D721Med (cell line): ENCODE measurements at regions not wholly inside any gene's neighbourhood (a gene's known extent, or its start where the extent isn't known, plus 50 kb on each side); places are given as distances from the start of the nearest gene placed in this dataset.

Experiments
- DNase-seq: peaks from one replicate; pipeline ENCODE4 v3.0.0; 2011; ENCODE audit warnings: low spot score; ENCODE audit not compliant: insufficient read length
- FAIRE-seq: peaks from 2 replicates; lab custom pipeline; 2011; peaks lifted over from hg19 to GRCh38; lab: Jason Lieb, UNC
- TF ChIP-seq, protein P1 (sequence below): IDR thresholded peaks from 2 replicates; pipeline ENCODE4 v1.5.1; 2012; ENCODE audit warnings: mild to moderate bottlenecking, control low read depth; ENCODE audit not compliant: insufficient read depth; ENCODE audit errors: missing control alignments

DNA sequence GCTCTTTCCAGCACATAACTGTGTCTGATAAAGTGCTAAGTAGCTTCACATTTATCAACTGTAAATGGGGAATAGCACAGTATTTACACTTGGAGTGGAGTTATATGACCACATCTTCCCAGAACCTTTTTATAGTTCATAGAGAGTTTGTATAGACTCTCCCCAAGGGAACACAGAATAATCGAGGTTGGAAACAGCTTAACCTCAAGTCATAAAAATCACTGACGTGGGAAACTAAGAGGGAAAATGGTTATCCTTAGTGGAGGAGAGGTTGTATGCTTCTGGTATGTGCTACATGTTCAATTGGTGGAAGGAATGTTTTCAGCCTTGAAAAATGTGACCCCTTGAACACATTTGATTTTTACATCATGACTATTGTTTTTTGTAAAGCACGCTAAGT lies 167.9 kb upstream of the KIAA1217 start:
- no peak for DNase-seq
- no peak for FAIRE-seq
- TF ChIP-seq, protein P1, sequence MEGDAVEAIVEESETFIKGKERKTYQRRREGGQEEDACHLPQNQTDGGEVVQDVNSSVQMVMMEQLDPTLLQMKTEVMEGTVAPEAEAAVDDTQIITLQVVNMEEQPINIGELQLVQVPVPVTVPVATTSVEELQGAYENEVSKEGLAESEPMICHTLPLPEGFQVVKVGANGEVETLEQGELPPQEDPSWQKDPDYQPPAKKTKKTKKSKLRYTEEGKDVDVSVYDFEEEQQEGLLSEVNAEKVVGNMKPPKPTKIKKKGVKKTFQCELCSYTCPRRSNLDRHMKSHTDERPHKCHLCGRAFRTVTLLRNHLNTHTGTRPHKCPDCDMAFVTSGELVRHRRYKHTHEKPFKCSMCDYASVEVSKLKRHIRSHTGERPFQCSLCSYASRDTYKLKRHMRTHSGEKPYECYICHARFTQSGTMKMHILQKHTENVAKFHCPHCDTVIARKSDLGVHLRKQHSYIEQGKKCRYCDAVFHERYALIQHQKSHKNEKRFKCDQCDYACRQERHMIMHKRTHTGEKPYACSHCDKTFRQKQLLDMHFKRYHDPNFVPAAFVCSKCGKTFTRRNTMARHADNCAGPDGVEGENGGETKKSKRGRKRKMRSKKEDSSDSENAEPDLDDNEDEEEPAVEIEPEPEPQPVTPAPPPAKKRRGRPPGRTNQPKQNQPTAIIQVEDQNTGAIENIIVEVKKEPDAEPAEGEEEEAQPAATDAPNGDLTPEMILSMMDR, result no peak

DNA sequence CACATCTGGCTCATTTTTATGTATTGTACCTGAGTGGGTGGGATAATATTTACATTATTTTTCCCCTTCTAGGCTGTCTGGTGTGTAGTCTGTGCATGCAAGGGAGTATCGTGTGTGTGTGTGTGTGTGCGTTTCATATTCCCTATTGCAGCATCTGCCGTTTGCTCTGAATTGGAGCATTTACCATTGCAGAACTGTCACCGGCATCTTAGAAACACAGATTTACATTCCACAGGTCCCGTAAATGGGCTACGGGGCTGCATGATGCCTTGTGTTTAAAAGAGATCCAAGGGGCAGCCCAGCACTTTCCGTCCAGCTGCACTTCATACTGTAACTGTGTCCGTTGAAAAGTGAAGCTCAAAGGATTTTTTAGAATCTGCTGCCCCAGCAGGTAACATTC lies 167.1 kb upstream of the KIAA1217 start:
- TF ChIP-seq, protein P1, result no peak
- FAIRE-seq, result no peak

GRCh38 chr10:24042884-24043283 lies 166.1 kb upstream of the KIAA1217 start:
- FAIRE-seq (no peak), DNase-seq (no peak)
- TF ChIP-seq, protein P1, result no peak

More for the DNA sequence above, 167.1 kb upstream of the KIAA1217 start:
- DNase-seq, result no peak

GRCh38 chr10:24046060-24046459 lies 162.9 kb upstream of the KIAA1217 start:
- DNase-seq (no peak), FAIRE-seq (no peak)
- TF ChIP-seq, protein P1, result no peak

DNA sequence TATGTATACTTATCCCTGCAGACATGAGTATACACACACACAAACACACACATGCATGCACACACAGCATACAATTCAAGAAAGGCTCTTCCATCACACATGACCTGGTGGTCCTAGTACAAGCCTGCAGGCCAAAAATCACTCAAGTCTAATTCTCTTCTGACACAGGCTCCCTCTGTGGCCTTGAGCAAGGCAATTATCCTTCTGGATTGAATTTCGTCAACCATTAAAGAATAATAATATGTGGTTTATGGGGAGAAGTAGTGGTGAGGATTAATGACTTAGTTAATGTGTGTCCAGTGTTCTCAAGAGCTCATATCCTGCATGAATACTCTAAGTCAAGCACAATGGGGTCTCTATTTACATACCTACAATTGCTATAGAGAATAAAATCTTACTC lies 161.8 kb upstream of the KIAA1217 start:
- no peak for FAIRE-seq
- DNase-seq, result no peak
- TF ChIP-seq, protein P1, result no peak

GRCh38 chr10:24054421-24054820 lies 154.5 kb upstream of the KIAA1217 start:
- DNase-seq (no peak), FAIRE-seq (no peak)
- TF ChIP-seq, protein P1, result no peak

DNA sequence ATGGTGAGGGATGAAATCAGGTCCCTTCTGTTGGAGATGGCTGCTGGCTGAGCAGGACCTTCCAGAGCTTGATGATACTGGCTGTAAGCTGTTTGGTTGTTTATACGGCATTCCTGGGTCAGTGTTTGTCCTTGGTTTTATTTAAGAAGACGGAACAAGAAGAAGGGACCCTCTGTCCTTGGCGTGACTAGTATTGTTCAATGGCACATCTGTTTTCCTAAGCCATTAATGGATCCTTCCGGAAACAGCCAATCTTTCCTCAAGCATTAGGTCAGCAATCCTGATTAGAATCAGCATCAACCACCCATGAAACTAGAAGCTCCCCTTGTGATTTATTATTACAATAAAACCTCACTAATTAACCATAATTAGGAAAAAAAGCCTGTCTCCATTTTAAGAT lies 128.7 kb upstream of the KIAA1217 start:
- FAIRE-seq (no peak), DNase-seq (no peak)
- TF ChIP-seq, protein P1, result no peak
